Breast epithelium (tissue), 3 donors: ENCODE measurements at regions not wholly inside any gene's neighbourhood (a gene's known extent, or its start where the extent isn't known, plus 50 kb on each side); places are given as distances from the start of the nearest gene placed in this dataset.

ENCODE experiments used
- CTCF ChIP-seq, 3 donors: fragments of 450-650 bp; IDR thresholded peaks; one replicate each; pipeline ENCODE4 v1.5.1; 2016 to 2017; ENCODE audit warnings: antibody characterized with exemption in 3 of 3, mild to moderate bottlenecking in 3 of 3, moderate library complexity in 3 of 3
- POLR2A ChIP-seq: fragments of 450-650 bp; IDR thresholded peaks from one replicate; pipeline ENCODE4 v1.6.1; 2016; ENCODE audit warnings: antibody characterized with exemption, mild to moderate bottlenecking, moderate library complexity

- TF ChIP-seq CTCF (IDR thresholded peaks at IDR 0.05) = no peak
- no peak for TF ChIP-seq POLR2A
Measured at GRCh38 chr10:3451516-3452172, 279.1 kb upstream of the PITRM1 start.
